ENCODE measurements at regions not wholly inside any gene's neighbourhood (a gene's known extent, or its start where the extent isn't known, plus 50 kb on each side); places are given as distances from the start of the nearest gene placed in this dataset.
"Not testable (repeated sequence)": the region's sequence is repeated elsewhere in the genome, so short reads cannot be mapped to it uniquely, and the experiment has no call there.

DNA sequence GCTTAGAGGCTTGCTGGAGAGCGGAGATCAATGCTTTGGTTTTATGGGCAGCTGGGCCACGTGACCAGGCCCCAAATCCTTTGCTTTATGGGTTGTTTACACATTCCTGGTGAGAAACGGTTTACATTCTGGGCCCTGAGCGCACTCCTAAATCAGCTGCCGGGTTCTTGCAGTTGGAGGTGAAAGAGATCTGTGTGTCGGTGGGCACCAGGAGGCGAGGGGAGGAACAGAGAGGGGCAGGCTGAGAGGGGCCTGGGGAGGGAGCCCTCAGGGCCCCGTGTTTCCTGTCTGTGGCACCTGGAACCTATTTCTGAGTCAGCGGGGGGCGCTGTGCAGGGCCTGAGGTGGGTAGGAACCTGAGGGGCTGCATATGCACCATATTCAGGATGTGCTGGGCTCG is 63.5 kb upstream of the HAND1 start:
- Histone ChIP-seq H3K4me3 (ENCODE audit: low read length) (no peak overlapping the region), H3K36me3 (ENCODE audit: control insufficient read depth, insufficient read depth, low read length) (no peaks in the 10 kb centered on the region), H3K4me1 (ENCODE audit: control insufficient read depth, insufficient read depth, low read length) (no peaks in the 10 kb centered on the region), H3K27ac (ENCODE audit: low read length) (no peak overlapping the region), H3K9me3 (replicated peaks; ENCODE audit: control insufficient read depth, low read depth, low read length) (no peaks in the 10 kb centered on the region), H3K27me3 (ENCODE audit: control insufficient read depth, insufficient read depth, low read length) (peaks cover 15% of the 10 kb centered on the region)
- no peak for DNase-seq
- 23% methylated on average over 9 of the region's 11 CpGs for WGBS (ENCODE audit: insufficient coverage)

DNA sequence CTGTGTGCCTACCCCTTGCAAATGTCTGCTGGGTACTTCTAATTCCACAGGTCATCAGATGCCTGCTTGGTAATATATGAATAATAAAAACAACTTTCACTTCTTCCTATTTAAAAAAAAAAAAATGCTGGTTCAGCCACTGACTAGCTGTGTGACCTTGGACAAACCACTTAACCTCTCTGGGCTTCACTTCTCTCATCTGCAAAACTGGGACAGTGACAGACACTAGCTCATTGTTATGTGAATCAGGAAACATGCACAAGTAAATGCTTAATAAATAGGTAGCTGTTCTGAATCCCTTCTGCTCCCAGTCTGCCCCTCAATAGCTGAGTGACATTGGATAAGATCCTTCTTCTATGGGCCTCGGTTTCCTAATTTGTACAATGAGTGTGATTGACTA is 62.6 kb upstream of the HAND1 start:
- Histone ChIP-seq H3K4me3 (ENCODE audit: low read length) (no peak overlapping the region), H3K27ac (ENCODE audit: low read length) (no peak overlapping the region), H3K27me3 (ENCODE audit: control insufficient read depth, insufficient read depth, low read length) (peaks cover 15% of the 10 kb centered on the region), H3K9me3 (replicated peaks; ENCODE audit: control insufficient read depth, low read depth, low read length) (no peaks in the 10 kb centered on the region), H3K36me3 (ENCODE audit: control insufficient read depth, insufficient read depth, low read length) (no peaks in the 10 kb centered on the region), H3K4me1 (ENCODE audit: control insufficient read depth, insufficient read depth, low read length) (no peaks in the 10 kb centered on the region)
- DNase-seq: no peak
- no CpG with 5 or more reads among the region's 1 CpG for WGBS (ENCODE audit: insufficient coverage)

DNA sequence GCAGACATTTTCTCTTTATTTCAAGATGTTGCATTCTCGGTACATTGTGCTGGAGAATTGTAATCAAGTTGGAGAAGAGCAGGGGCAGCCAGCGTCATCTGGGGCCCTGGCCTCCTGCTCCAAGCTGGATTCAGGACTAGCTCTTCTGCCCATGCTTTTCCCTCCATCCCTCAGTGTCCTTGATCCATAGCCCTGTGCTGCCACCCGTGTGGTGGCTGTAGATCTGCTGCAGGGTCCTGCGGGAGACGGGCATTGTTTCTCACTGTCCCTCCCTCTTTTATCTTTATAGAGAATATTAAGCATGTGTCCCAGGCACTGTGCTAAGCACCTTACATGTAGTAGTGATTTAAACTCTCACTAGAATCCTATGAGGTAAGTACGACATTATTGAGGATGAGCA is 60.5 kb upstream of the HAND1 start:
- no peaks in the 10 kb centered on the region for H3K4me1 ChIP-seq (ENCODE audit: control insufficient read depth, insufficient read depth, low read length)
- WGBS (ENCODE audit: insufficient coverage): 67% methylated on average over 2 of the region's 6 CpGs
- no peaks in the 10 kb centered on the region for H3K9me3 ChIP-seq (replicated peaks; ENCODE audit: control insufficient read depth, low read depth, low read length)
- H3K27me3 ChIP-seq (ENCODE audit: control insufficient read depth, insufficient read depth, low read length): peaks cover 8% of the 10 kb centered on the region
- no peaks in the 10 kb centered on the region for H3K36me3 ChIP-seq (ENCODE audit: control insufficient read depth, insufficient read depth, low read length)
- DNase-seq: no peak
- no peak overlapping the region for H3K4me3 ChIP-seq (ENCODE audit: low read length)
- no peak overlapping the region for H3K27ac ChIP-seq (ENCODE audit: low read length)

DNA sequence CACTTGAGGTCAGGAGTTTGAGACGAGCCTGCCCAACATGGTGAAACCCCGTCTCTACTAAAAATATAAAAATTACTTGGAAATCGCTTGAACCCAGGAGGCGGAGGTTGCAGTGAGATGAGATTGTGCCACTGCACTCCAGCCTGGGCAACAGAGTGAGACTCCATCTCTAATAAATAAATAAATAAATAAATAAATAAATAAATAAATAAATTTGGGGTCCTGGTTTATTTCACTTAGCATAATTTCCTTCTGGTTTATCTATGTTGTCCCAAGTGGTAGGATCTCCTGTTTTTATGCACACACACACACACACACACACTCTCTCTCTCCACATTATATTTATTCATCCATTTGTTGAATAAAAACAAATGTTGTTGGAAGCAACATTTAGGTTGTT is 58.4 kb upstream of the HAND1 start:
- no CpG with 5 or more reads among the region's 4 CpGs for WGBS (ENCODE audit: insufficient coverage)
- not testable (repeated sequence) for H3K4me1 ChIP-seq (ENCODE audit: control insufficient read depth, insufficient read depth, low read length); H3K4me3 ChIP-seq (ENCODE audit: low read length); H3K9me3 ChIP-seq (replicated peaks; ENCODE audit: control insufficient read depth, low read depth, low read length); DNase-seq; H3K27ac ChIP-seq (ENCODE audit: low read length); H3K27me3 ChIP-seq (ENCODE audit: control insufficient read depth, insufficient read depth, low read length); H3K36me3 ChIP-seq (ENCODE audit: control insufficient read depth, insufficient read depth, low read length)

- H3K4me3 ChIP-seq (ENCODE audit: low read length): no peak overlapping the region
- H3K27me3 ChIP-seq (ENCODE audit: control insufficient read depth, insufficient read depth, low read length): no peaks in the 10 kb centered on the region
- no peaks in the 10 kb centered on the region for H3K36me3 ChIP-seq (ENCODE audit: control insufficient read depth, insufficient read depth, low read length)
- H3K4me1 ChIP-seq (ENCODE audit: control insufficient read depth, insufficient read depth, low read length): no peaks in the 10 kb centered on the region
- no peak overlapping the region for H3K27ac ChIP-seq (ENCODE audit: low read length)
- no CpG with 5 or more reads among the region's 2 CpGs for WGBS (ENCODE audit: insufficient coverage)
- peaks cover 2% of the 10 kb centered on the region for H3K9me3 ChIP-seq (replicated peaks; ENCODE audit: control insufficient read depth, low read depth, low read length)
- no peak for DNase-seq
Observed at GRCh38 chr5:154535535-154535934, 57.5 kb upstream of the HAND1 start.

- Histone ChIP-seq H3K4me3 (ENCODE audit: low read length) (no peak overlapping the region), H3K27ac (ENCODE audit: low read length) (no peak overlapping the region), H3K36me3 (ENCODE audit: control insufficient read depth, insufficient read depth, low read length) (no peaks in the 10 kb centered on the region), H3K27me3 (ENCODE audit: control insufficient read depth, insufficient read depth, low read length) (no peaks in the 10 kb centered on the region), H3K4me1 (ENCODE audit: control insufficient read depth, insufficient read depth, low read length) (no peaks in the 10 kb centered on the region), H3K9me3 (replicated peaks; ENCODE audit: control insufficient read depth, low read depth, low read length) (peaks cover 2% of the 10 kb centered on the region)
- no peak for DNase-seq
- 75% methylated on average over 2 of the region's 12 CpGs for WGBS (ENCODE audit: insufficient coverage)
Observed at GRCh38 chr5:154534457-154535050, 56.5 kb upstream of the HAND1 start.

DNA sequence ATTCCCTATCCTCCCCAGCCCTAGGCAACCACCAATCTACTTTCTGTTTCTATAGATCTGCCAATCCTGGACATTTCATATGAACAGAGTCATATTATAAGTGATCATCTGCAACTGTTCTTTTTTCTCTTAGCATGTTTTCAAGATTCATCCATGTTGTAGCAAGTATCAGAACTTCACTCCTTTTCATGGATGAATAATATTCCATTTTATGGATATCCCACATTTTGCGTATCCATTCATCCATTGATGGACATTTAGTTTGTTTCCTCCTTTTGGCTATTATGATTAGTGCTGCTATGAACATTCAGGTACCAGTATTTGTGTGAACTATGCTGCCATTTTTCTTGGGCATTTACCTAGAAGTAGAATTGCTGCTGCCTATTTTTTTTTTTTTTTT is 51.3 kb upstream of the HAND1 start:
- H3K9me3 ChIP-seq (replicated peaks; ENCODE audit: control insufficient read depth, low read depth, low read length): peaks cover 2% of the 10 kb centered on the region
- WGBS (ENCODE audit: insufficient coverage): no CpG with 5 or more reads among the region's 1 CpG
- no peak overlapping the region for H3K27ac ChIP-seq (ENCODE audit: low read length)
- no peak overlapping the region for H3K4me3 ChIP-seq (ENCODE audit: low read length)
- no peak for DNase-seq
- no peaks in the 10 kb centered on the region for H3K27me3 ChIP-seq (ENCODE audit: control insufficient read depth, insufficient read depth, low read length)
- no peaks in the 10 kb centered on the region for H3K4me1 ChIP-seq (ENCODE audit: control insufficient read depth, insufficient read depth, low read length)
- no peaks in the 10 kb centered on the region for H3K36me3 ChIP-seq (ENCODE audit: control insufficient read depth, insufficient read depth, low read length)

GRCh38 chr5:154528005-154528594 is 50.1 kb upstream of the HAND1 start:
- DNase-seq: no peak
- Histone ChIP-seq H3K4me3 (ENCODE audit: low read length) (no peak overlapping the region), H3K9me3 (replicated peaks; ENCODE audit: control insufficient read depth, low read depth, low read length) (peaks cover 2% of the 10 kb centered on the region), H3K4me1 (ENCODE audit: control insufficient read depth, insufficient read depth, low read length) (peaks cover 7% of the 10 kb centered on the region), H3K27ac (ENCODE audit: low read length) (no peak overlapping the region), H3K36me3 (ENCODE audit: control insufficient read depth, insufficient read depth, low read length) (no peaks in the 10 kb centered on the region), H3K27me3 (ENCODE audit: control insufficient read depth, insufficient read depth, low read length) (peaks cover 2% of the 10 kb centered on the region)
- WGBS (ENCODE audit: insufficient coverage): 79% methylated on average over 4 of the region's 5 CpGs

Measured in muscle of leg (tissue), 3 donors.